Cardiac fibroblast (primary cell): ENCODE measurements at regions not wholly inside any gene's neighbourhood (a gene's known extent, or its start where the extent isn't known, plus 50 kb on each side); places are given as distances from the start of the nearest gene placed in this dataset.

Experiments
- DNase-seq, 2 donors: peaks; one replicate each; pipeline versions ENCODE4 v3.0.0 to v3.0.0-alpha.2; 2010; ENCODE audit warnings: low read depth in 2 of 2
- H3K4me3 ChIP-seq, 2 donors: replicated peaks in 1 of 2; 1 replicate in 1 of 2; 2 replicates in 1 of 2; pipeline ENCODE4 v1.5.1; 2011; ENCODE audit warnings: low read depth in 2 of 2, low read length in 2 of 2, mild to moderate bottlenecking in 2 of 2, moderate library complexity in 1 of 2
- CTCF ChIP-seq: IDR thresholded peaks from one replicate; pipeline ENCODE4 v1.5.1; 2011; ENCODE audit warnings: low read depth, mild to moderate bottlenecking, low read length, inconsistent platforms

DNA sequence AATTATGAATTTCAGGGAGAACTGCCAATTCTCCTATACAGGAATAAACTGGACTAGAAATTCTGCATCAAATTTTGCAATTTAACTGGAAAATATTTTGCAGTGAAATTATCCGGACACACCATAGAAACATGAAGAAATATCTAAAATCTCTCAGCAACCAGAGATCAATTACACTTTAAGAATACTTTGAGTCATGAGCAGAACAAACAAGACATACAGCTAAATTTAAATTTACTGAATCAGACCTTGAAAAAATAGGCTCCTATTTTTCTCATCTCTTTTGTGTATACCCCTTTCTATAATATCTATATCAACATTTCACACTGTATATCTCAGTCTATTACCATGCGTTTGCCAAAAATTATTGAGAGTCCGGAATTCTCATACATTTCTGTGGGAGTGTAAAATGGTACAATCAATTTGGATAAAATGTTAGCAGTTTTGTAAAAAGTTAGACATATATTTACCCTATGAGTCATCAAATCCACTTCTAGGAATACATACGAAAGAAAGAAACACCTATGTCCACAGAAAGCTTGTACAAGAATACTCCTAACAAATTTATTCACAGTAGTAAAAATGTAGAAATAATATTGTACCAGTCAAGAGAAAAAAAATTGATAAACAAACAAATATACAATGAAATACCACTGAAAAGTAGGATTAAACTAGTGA is 593.1 kb upstream of the NECTIN3 start:
- no peak for DNase-seq
- H3K4me3 ChIP-seq = no peak overlapping the region
- no peak for TF ChIP-seq CTCF

DNA sequence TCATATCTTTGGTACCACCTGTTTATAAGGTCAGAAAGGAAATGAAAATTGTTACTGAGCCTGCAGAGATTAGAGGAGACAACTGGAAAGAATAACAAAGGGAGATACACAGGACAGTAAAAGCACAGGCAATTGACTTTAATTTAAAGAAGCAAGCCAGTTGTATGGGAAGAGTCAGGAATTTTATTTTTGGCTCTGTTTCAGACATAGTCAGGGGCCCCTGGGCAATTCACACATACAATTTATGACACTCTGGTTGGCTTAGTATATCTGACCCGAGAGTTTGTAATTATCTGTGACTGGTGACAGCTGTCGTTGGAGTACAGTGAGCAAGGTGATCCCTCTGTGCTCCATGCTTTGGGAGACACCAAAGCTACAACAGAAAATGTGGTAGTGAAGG is 591.9 kb upstream of the NECTIN3 start:
- DNase-seq = no peak
- TF ChIP-seq CTCF = no peak
- H3K4me3 ChIP-seq = no peak overlapping the region

GRCh38 chr3:110485389-110485788 is 586.2 kb upstream of the NECTIN3 start:
- DNase-seq = peak in 1 of 2 donors; percentile 34
- H3K4me3 ChIP-seq = no peak overlapping the region
- no peak for TF ChIP-seq CTCF

GRCh38 chr3:110487840-110488239 is 583.8 kb upstream of the NECTIN3 start:
- no peak overlapping the region for H3K4me3 ChIP-seq
- no peak for TF ChIP-seq CTCF
- DNase-seq = no peak

GRCh38 chr3:110491413-110491812 is 580.2 kb upstream of the NECTIN3 start:
- TF ChIP-seq CTCF = no peak
- no peak for DNase-seq

GRCh38 chr3:110492876-110493275 is 578.7 kb upstream of the NECTIN3 start:
- no peak overlapping the region for H3K4me3 ChIP-seq
- TF ChIP-seq CTCF = no peak
- no peak for DNase-seq

More at GRCh38 chr3:110491413-110491812, 580.2 kb upstream of the NECTIN3 start:
- no peak overlapping the region for H3K4me3 ChIP-seq
